ENCODE measurements at regions not wholly inside any gene's neighbourhood (a gene's known extent, or its start where the extent isn't known, plus 50 kb on each side); places are given as distances from the start of the nearest gene placed in this dataset.
A peak's percentile ranks its signal among the peaks of the same experiment; 100 is the strongest.

DNA sequence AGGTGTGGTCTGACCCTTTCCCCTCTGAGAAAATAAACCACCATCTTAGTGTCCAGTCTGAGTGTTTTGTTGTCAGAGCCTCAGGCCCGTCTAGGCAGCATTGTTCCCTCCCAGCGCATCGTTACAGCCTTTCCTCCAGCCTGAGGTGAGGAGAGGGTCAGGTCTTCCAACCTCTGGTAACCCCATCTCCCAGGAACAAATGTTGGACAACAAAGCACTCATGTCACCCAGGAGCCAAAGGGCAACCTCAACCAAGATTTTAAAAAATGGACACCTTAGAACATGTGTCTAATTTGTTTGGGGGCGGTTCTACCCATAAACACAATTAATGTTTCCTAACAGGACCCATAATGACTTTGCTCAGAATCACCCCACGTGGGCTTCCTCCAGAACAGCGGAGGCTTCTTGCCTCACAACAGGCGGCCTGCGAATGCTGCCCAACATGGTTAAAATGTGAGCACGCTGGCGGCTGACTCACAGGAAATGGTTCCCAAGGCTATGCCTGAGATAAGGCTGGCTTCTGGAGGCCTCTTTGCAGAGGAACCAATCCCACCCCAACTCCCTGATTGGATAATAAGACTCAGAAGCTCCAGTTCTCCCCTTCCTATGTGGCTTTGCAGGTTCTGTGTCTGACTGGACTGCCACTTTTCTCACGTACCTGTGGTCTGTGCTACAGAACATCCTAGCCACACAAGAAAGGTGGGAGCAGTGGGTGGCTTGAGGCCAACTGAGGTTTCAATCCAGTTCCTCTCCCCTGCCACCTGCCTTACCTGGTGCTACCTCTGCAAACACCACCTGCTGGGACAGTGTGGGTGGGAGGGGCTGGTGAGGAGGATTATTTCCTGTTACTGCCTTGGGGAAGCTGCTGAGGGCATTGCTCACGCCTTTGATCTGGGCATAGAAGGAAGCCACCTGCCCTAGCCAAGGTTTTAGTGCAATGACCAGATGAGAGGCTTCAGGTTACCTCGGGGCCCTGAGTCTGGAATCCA lies 108.8 kb downstream of the B3GNT2 start:
- TF ChIP-seq GABPA (IDR thresholded peaks at IDR 0.05 in 1 of 2, conservative IDR thresholded peaks at IDR 0.05 in 1 of 2) (no peak), HNF4A (conservative IDR thresholded peaks at IDR 0.05) (no peak), SP1 (IDR thresholded peaks at IDR 0.05) (no peak), JUND (IDR thresholded peaks at IDR 0.05) (peak in 1 of 2 donors; percentile 50), TAF1 (conservative IDR thresholded peaks at IDR 0.05) (no peak), HNF4G (IDR thresholded peaks at IDR 0.05) (no peak), RAD21 (IDR thresholded peaks at IDR 0.05) (peak in 1 of 2 donors; percentile 26), NR2F2 (IDR thresholded peaks at IDR 0.05) (peak; percentile 68)
- TF ChIP-seq, protein P1, sequence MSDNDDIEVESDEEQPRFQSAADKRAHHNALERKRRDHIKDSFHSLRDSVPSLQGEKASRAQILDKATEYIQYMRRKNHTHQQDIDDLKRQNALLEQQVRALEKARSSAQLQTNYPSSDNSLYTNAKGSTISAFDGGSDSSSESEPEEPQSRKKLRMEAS (IDR thresholded peaks at IDR 0.05), result peak; percentile 73
- Histone ChIP-seq H3K4me3 (ENCODE audit: low read depth in 1 of 3, low read length in 3 of 3) (no peak overlapping the region), H3K4me1 (ENCODE audit: control insufficient read depth in 4 of 4, insufficient read depth in 4 of 4, low read length in 3 of 4) (peaks cover 0 to 4% (median 1%) of the 10 kb centered on the region in 4 donors), H3K27me3 (ENCODE audit: control insufficient read depth in 4 of 4, insufficient read depth in 4 of 4, low read length in 3 of 4) (no peaks in the 10 kb centered on the region), H3K9me3 (ENCODE audit: control insufficient read depth in 4 of 4, low read length in 3 of 4) (no peaks in the 10 kb centered on the region), H3K27ac (ENCODE audit: low read depth in 1 of 2, low read length in 2 of 2) (peak overlapping the region; percentile 36 to 57), H3K9ac (ENCODE audit: low read depth in 1 of 2, low read length in 2 of 2) (no peak overlapping the region), H3K36me3 (ENCODE audit: control insufficient read depth in 4 of 4, insufficient read depth in 3 of 4, low read depth in 1 of 4, low read length in 3 of 4) (no peaks in the 10 kb centered on the region)
- no peak for DNase-seq (ENCODE audit: low spot score)
- WGBS, result 64% methylated on average over 13 of the region's 13 CpGs

DNA sequence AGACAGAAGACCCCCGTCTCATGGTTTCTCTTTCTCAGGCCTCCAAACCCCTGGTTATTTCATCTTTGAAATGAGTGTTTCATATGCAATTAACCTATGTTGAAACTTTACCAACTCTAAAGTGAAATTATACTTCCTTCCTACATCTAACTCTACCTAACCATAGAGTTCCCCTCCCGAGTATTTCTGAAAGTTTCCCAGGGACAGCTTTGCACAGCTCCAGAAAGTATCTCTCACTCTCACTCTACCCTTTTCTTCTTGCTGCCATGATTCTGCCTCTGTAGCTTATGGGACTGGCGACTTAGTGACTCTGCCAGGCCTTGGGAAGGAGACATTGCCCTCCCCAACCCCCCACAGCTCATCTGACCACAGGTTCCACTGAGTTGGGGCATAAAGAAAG lies 107.9 kb downstream of the B3GNT2 start:
- peaks cover 0 to 4% (median 1%) of the 10 kb centered on the region in 4 donors for H3K4me1 ChIP-seq (ENCODE audit: control insufficient read depth in 4 of 4, insufficient read depth in 4 of 4, low read length in 3 of 4)
- no peaks in the 10 kb centered on the region for H3K36me3 ChIP-seq (ENCODE audit: control insufficient read depth in 4 of 4, insufficient read depth in 3 of 4, low read depth in 1 of 4, low read length in 3 of 4)
- H3K27me3 ChIP-seq (ENCODE audit: control insufficient read depth in 4 of 4, insufficient read depth in 4 of 4, low read length in 3 of 4), result no peaks in the 10 kb centered on the region
- peak overlapping the region in 1 of 2 donors; percentile 57 for H3K27ac ChIP-seq (ENCODE audit: low read depth in 1 of 2, low read length in 2 of 2)
- no peak for DNase-seq (ENCODE audit: low spot score)
- WGBS, result 86% methylated on average over 3 of the region's 3 CpGs
- no peaks in the 10 kb centered on the region for H3K9me3 ChIP-seq (ENCODE audit: control insufficient read depth in 4 of 4, low read length in 3 of 4)
- H3K9ac ChIP-seq (ENCODE audit: low read depth in 1 of 2, low read length in 2 of 2), result no peak overlapping the region
- TF ChIP-seq, protein P2, sequence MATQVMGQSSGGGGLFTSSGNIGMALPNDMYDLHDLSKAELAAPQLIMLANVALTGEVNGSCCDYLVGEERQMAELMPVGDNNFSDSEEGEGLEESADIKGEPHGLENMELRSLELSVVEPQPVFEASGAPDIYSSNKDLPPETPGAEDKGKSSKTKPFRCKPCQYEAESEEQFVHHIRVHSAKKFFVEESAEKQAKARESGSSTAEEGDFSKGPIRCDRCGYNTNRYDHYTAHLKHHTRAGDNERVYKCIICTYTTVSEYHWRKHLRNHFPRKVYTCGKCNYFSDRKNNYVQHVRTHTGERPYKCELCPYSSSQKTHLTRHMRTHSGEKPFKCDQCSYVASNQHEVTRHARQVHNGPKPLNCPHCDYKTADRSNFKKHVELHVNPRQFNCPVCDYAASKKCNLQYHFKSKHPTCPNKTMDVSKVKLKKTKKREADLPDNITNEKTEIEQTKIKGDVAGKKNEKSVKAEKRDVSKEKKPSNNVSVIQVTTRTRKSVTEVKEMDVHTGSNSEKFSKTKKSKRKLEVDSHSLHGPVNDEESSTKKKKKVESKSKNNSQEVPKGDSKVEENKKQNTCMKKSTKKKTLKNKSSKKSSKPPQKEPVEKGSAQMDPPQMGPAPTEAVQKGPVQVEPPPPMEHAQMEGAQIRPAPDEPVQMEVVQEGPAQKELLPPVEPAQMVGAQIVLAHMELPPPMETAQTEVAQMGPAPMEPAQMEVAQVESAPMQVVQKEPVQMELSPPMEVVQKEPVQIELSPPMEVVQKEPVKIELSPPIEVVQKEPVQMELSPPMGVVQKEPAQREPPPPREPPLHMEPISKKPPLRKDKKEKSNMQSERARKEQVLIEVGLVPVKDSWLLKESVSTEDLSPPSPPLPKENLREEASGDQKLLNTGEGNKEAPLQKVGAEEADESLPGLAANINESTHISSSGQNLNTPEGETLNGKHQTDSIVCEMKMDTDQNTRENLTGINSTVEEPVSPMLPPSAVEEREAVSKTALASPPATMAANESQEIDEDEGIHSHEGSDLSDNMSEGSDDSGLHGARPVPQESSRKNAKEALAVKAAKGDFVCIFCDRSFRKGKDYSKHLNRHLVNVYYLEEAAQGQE (IDR thresholded peaks at IDR 0.05), result no peak
- TF ChIP-seq HNF4A (conservative IDR thresholded peaks at IDR 0.05), result no peak
- H3K4me3 ChIP-seq (ENCODE audit: low read depth in 1 of 3, low read length in 3 of 3), result no peak overlapping the region

- no peaks in the 10 kb centered on the region for H3K27me3 ChIP-seq (ENCODE audit: control insufficient read depth in 4 of 4, insufficient read depth in 4 of 4, low read length in 3 of 4)
- no peak for DNase-seq (ENCODE audit: low spot score)
- no peak overlapping the region for H3K9ac ChIP-seq (ENCODE audit: low read depth in 1 of 2, low read length in 2 of 2)
- no peak overlapping the region for H3K4me3 ChIP-seq (ENCODE audit: low read depth in 1 of 3, low read length in 3 of 3)
- 79% methylated on average over 6 of the region's 6 CpGs for WGBS
- no peak overlapping the region for H3K27ac ChIP-seq (ENCODE audit: low read depth in 1 of 2, low read length in 2 of 2)
- H3K36me3 ChIP-seq (ENCODE audit: control insufficient read depth in 4 of 4, insufficient read depth in 3 of 4, low read depth in 1 of 4, low read length in 3 of 4), result no peaks in the 10 kb centered on the region
- no peak for TF ChIP-seq ZBTB33 (IDR thresholded peaks at IDR 0.05)
- no peak for TF ChIP-seq ATF3 (IDR thresholded peaks at IDR 0.05)
- no peak for TF ChIP-seq FOXA2 (IDR thresholded peaks at IDR 0.05)
- TF ChIP-seq, protein P3, sequence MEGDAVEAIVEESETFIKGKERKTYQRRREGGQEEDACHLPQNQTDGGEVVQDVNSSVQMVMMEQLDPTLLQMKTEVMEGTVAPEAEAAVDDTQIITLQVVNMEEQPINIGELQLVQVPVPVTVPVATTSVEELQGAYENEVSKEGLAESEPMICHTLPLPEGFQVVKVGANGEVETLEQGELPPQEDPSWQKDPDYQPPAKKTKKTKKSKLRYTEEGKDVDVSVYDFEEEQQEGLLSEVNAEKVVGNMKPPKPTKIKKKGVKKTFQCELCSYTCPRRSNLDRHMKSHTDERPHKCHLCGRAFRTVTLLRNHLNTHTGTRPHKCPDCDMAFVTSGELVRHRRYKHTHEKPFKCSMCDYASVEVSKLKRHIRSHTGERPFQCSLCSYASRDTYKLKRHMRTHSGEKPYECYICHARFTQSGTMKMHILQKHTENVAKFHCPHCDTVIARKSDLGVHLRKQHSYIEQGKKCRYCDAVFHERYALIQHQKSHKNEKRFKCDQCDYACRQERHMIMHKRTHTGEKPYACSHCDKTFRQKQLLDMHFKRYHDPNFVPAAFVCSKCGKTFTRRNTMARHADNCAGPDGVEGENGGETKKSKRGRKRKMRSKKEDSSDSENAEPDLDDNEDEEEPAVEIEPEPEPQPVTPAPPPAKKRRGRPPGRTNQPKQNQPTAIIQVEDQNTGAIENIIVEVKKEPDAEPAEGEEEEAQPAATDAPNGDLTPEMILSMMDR (IDR thresholded peaks at IDR 0.05; ENCODE audit: low read depth, low read length, missing input control), result no peak
- TF ChIP-seq GABPA (IDR thresholded peaks at IDR 0.05 in 1 of 2, conservative IDR thresholded peaks at IDR 0.05 in 1 of 2), result no peak
- no peak for TF ChIP-seq RAD21 (IDR thresholded peaks at IDR 0.05)
- TF ChIP-seq NR2F2 (IDR thresholded peaks at IDR 0.05), result no peak
- TF ChIP-seq, protein P1 (IDR thresholded peaks at IDR 0.05), result no peak
- TF ChIP-seq JUND (IDR thresholded peaks at IDR 0.05), result no peak
- TF ChIP-seq YY1 (IDR thresholded peaks at IDR 0.05), result no peak
- H3K9me3 ChIP-seq (ENCODE audit: control insufficient read depth in 4 of 4, low read length in 3 of 4), result no peaks in the 10 kb centered on the region
- peaks cover 0 to 4% (median 1%) of the 10 kb centered on the region in 4 donors for H3K4me1 ChIP-seq (ENCODE audit: control insufficient read depth in 4 of 4, insufficient read depth in 4 of 4, low read length in 3 of 4)
Measured at GRCh38 chr2:62302631-62303435, 106.9 kb downstream of the B3GNT2 start.

Data from liver (tissue), 8 donors.